ENCODE measurements at regions not wholly inside any gene's neighbourhood (a gene's known extent, or its start where the extent isn't known, plus 50 kb on each side); places are given as distances from the start of the nearest gene placed in this dataset.

GRCh38 chr3:181581656-181582055 is 130.1 kb upstream of the SOX2 start:
- Mint-ChIP-seq H3K27ac (no peak overlapping the region), H3K27me3 (ENCODE audit: insufficient read depth, low read depth, poor library complexity) (no peaks in the 10 kb centered on the region), H3K9me3 (no peaks in the 10 kb centered on the region), H3K36me3 (ENCODE audit: low read depth) (no peaks in the 10 kb centered on the region), H3K4me1 (no peaks in the 10 kb centered on the region), H3K4me3 (no peak overlapping the region)
- Histone ChIP-seq H4K20me1 (replicated peaks; ENCODE audit: insufficient read depth) (no peaks in the 10 kb centered on the region), H3K9me2 (ENCODE audit: insufficient read depth) (no peaks in the 10 kb centered on the region), H3K27ac (ENCODE audit: low read depth) (no peak overlapping the region), H3K4me3 (no peak overlapping the region), H3K4me1 (ENCODE audit: insufficient read depth) (no peaks in the 10 kb centered on the region), H3K4me2 (no peak overlapping the region), H3F3A (replicated peaks; ENCODE audit: low read depth) (no peaks in the 10 kb centered on the region), H3K36me3 (ENCODE audit: insufficient read depth) (no peaks in the 10 kb centered on the region), H3K79me2 (replicated peaks; ENCODE audit: insufficient read depth) (no peaks in the 10 kb centered on the region), H2AFZ (no peak overlapping the region), H3K27me3 (ENCODE audit: insufficient read depth) (no peaks in the 10 kb centered on the region)
- ATAC-seq (no peak), DNase-seq (ENCODE audit: low spot score) (peak; percentile 12)
- no peak for TF ChIP-seq ZNF114 (CRISPR knock-in tag; IDR thresholded peaks at IDR 0.05)
- no peak for TF ChIP-seq ETS1 (IDR thresholded peaks at IDR 0.05)

GRCh38 chr3:181578743-181579142 is 133.0 kb upstream of the SOX2 start:
- no peak overlapping the region for H2AFZ ChIP-seq
- no peaks in the 10 kb centered on the region for H3K9me2 ChIP-seq (ENCODE audit: insufficient read depth)
- no peak for DNase-seq (ENCODE audit: low spot score)
- H3K27ac Mint-ChIP-seq: no peak overlapping the region
- no peaks in the 10 kb centered on the region for H3K27me3 ChIP-seq (ENCODE audit: insufficient read depth)
- no peaks in the 10 kb centered on the region for H3K4me1 ChIP-seq (ENCODE audit: insufficient read depth)
- no peaks in the 10 kb centered on the region for H3K36me3 ChIP-seq (ENCODE audit: insufficient read depth)
- H3K4me1 Mint-ChIP-seq: no peaks in the 10 kb centered on the region
- no peaks in the 10 kb centered on the region for H3K27me3 Mint-ChIP-seq (ENCODE audit: insufficient read depth, low read depth, poor library complexity)
- no peak for ATAC-seq
- no peaks in the 10 kb centered on the region for H3K9me3 Mint-ChIP-seq
- no peak overlapping the region for H3K4me3 Mint-ChIP-seq
- no peak overlapping the region for H3K4me2 ChIP-seq
- no peaks in the 10 kb centered on the region for H3K79me2 ChIP-seq (replicated peaks; ENCODE audit: insufficient read depth)
- no peak overlapping the region for H3K27ac ChIP-seq (ENCODE audit: low read depth)
- no peaks in the 10 kb centered on the region for H3F3A ChIP-seq (replicated peaks; ENCODE audit: low read depth)
- H4K20me1 ChIP-seq (replicated peaks; ENCODE audit: insufficient read depth): no peaks in the 10 kb centered on the region
- H3K36me3 Mint-ChIP-seq (ENCODE audit: low read depth): no peaks in the 10 kb centered on the region
- no peak overlapping the region for H3K4me3 ChIP-seq
- no peak for TF ChIP-seq CTCF (conservative IDR thresholded peaks at IDR 0.05; ENCODE audit: low read depth in 2 of 2)
- no peak for TF ChIP-seq REST (IDR thresholded peaks at IDR 0.05; ENCODE audit: unreplicated experiment)
- no peak for TF ChIP-seq ETS1 (IDR thresholded peaks at IDR 0.05)
- TF ChIP-seq NANOG (IDR thresholded peaks at IDR 0.05; ENCODE audit: borderline replicate concordance): no peak
- TF ChIP-seq ZNF331 (CRISPR knock-in tag; IDR thresholded peaks at IDR 0.05; ENCODE audit: low read depth): no peak
- no peak for TF ChIP-seq EZH2 (IDR thresholded peaks at IDR 0.05; ENCODE audit: low read depth, unreplicated experiment)
- TF ChIP-seq ZNF114 (CRISPR knock-in tag; IDR thresholded peaks at IDR 0.05): no peak
- no peak for TF ChIP-seq POLR2AphosphoS5 (IDR thresholded peaks at IDR 0.05; ENCODE audit: low read depth)
- no peak for TF ChIP-seq CREB1 (CRISPR knock-in tag; IDR thresholded peaks at IDR 0.05; ENCODE audit: low read depth)
- no peak for TF ChIP-seq JUNB (IDR thresholded peaks at IDR 0.05; ENCODE audit: unreplicated experiment)

All from GM23338 (cell line).